Activated CD4-positive, alpha-beta T cell treated with anti-CD3 and anti-CD28 coated beads for 24 hours (primary cell): ENCODE measurements at regions not wholly inside any gene's neighbourhood (a gene's known extent, or its start where the extent isn't known, plus 50 kb on each side); places are given as distances from the start of the nearest gene placed in this dataset.
"Not testable (repeated sequence)": the region's sequence is repeated elsewhere in the genome, so short reads cannot be mapped to it uniquely, and the experiment has no call there.

Experiments used
- DNase-seq, 2 donors: peaks; one replicate each; pipeline ENCODE4 v3.0.0-alpha.2; 2020; ENCODE audit warnings: low read depth in 2 of 2

- DNase-seq: no peak
Measured at GRCh38 chr1:187951817-187952216, 1123.1 kb downstream of the PLA2G4A start.

- no peak for DNase-seq
Measured at GRCh38 chr1:187952446-187952845, 1123.7 kb downstream of the PLA2G4A start.

GRCh38 chr1:187956975-187957374, 1128.2 kb downstream of the PLA2G4A start:
- no peak for DNase-seq

- DNase-seq: no peak
Measured at GRCh38 chr1:187958207-187958606, 1129.5 kb downstream of the PLA2G4A start.

GRCh38 chr1:187959062-187959461, 1130.3 kb downstream of the PLA2G4A start:
- no peak for DNase-seq

- no peak for DNase-seq
Measured at GRCh38 chr1:187960125-187960638, 1131.4 kb downstream of the PLA2G4A start.

GRCh38 chr1:187961895-187962294, 1133.1 kb downstream of the PLA2G4A start:
- no peak for DNase-seq

GRCh38 chr1:187971851-187972250, 1143.1 kb downstream of the PLA2G4A start:
- DNase-seq: no peak

- DNase-seq: no peak
Measured at GRCh38 chr1:187977298-187977697, 1148.5 kb downstream of the PLA2G4A start.

GRCh38 chr1:187985145-187985896, 1156.6 kb downstream of the PLA2G4A start:
- DNase-seq: no peak

- DNase-seq: no peak
Measured at GRCh38 chr1:187985897-187986654, 1157.3 kb downstream of the PLA2G4A start.

GRCh38 chr1:187987236-187987776, 1158.6 kb downstream of the PLA2G4A start:
- DNase-seq: no peak

- no peak for DNase-seq
Measured at GRCh38 chr1:187991944-187992343, 1163.2 kb downstream of the PLA2G4A start.

GRCh38 chr1:187996780-187997179, 1168.0 kb downstream of the PLA2G4A start:
- DNase-seq: no peak

- no peak for DNase-seq
Measured at GRCh38 chr1:187999973-188000372, 1171.2 kb downstream of the PLA2G4A start.

- not testable (repeated sequence) for DNase-seq
Measured at GRCh38 chr1:188003687-188004086, 1174.9 kb downstream of the PLA2G4A start.

GRCh38 chr1:188004849-188005248, 1176.1 kb downstream of the PLA2G4A start:
- DNase-seq: no peak

- no peak for DNase-seq
Measured at GRCh38 chr1:188006354-188006753, 1177.6 kb downstream of the PLA2G4A start.

- DNase-seq: not testable (repeated sequence)
Measured at GRCh38 chr1:188013222-188013849, 1184.6 kb downstream of the PLA2G4A start.

- DNase-seq: no peak
Measured at GRCh38 chr1:188017921-188018320, 1189.2 kb downstream of the PLA2G4A start.

GRCh38 chr1:188022661-188023060, 1193.9 kb downstream of the PLA2G4A start:
- no peak for DNase-seq

GRCh38 chr1:188023206-188023605, 1194.5 kb downstream of the PLA2G4A start:
- no peak for DNase-seq
